NCI-H226 (cell line): ENCODE measurements at regions not wholly inside any gene's neighbourhood (a gene's known extent, or its start where the extent isn't known, plus 50 kb on each side); places are given as distances from the start of the nearest gene placed in this dataset.

Experiments
- DNase-seq: peaks from one replicate; pipeline ENCODE4 v3.0.0-alpha.2; 2015

DNA sequence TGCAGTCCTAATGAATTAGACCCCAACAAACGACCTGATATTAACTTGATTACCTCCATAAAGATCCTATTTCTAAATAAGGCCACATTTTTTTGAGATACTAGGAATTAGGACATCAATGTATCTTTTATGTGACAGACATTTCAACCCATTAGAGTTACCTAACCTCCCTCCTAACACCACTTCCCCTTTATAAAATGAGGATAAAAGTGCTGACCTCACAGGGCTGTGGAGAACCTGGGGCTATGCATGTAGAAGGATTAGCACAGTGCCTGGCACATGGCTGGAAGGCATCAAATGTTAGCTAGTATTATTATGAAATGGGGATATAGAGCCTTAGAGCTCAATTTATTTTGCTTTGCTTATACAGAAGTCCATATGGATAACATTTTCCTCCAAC is 53.5 kb upstream of the LRRN1 start:
- DNase-seq: no peak

DNA sequence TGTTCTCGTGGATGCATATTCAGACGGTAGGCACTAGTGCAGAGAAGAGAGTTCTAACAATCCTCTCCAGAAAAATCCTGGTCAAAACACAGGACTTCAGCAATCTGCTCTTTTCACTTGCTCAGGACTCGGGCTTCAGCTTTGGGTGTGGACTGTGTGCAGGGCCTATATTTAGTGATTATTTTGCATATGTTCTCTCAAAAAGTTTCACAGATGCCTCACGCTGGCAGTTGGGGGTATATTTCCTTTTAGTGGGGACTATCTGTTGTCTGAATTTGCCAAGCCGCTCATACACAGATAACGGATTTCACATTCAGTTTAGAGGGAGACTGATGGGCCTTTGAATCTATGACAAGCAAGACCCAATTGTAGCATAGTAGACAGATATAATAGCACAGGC is 54.4 kb upstream of the LRRN1 start:
- no peak for DNase-seq

GRCh38 chr3:3743754-3744153 is 55.5 kb upstream of the LRRN1 start:
- no peak for DNase-seq

- DNase-seq: no peak
Observed at GRCh38 chr3:3740061-3740460, 59.2 kb upstream of the LRRN1 start.

DNA sequence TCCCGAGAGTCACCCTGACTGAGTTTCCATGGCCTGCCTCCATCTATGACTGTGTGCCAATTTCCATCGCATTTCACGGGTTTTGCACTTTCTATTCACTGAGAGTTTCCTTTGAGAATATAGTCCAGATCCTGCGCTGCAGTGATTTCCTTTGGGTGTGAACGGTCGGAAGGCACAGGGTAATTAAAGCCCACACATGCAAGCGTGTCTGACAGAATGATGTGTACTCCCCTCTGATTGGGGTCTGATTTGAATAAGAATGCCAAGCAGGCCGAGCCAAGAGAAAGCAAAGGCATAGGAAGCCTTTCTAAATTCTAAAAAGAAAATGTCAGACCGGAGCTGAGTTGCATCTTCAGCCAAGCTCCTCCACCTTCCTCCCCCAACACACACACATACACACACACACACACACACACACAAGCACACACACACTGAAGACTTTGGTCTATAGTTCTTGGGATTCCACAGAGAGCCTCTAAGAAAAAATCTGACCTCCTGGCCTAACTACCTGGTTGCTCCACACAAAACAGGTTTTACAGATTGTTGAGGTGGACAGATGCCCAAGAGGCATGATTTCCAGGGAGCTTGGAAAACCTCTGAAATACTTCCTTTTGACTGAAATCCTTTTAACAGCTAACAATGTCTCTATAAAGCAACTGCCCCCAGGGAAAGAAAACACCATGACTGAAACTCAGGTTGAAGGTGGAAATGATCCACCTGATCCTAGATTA is 59.7 kb upstream of the LRRN1 start:
- no peak for DNase-seq

DNA sequence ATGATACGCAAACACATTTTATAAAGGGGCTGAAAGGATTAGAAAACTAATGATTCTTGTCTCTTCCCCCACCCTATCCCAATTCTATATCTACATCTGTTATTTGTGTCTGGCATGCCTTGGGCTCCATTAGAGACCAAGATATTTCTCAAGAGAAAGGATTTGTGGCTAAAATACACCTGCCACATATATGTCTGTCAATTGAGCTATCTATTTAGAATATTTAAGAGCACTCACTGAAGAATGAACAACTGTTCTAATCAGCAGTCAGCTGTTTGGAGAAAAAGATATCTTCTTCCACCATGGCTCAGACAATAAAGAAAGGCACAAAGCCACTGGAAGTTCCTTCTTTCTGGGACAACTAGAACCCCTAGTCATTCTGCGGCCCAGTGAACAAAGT is 61.7 kb upstream of the LRRN1 start:
- no peak for DNase-seq

- no peak for DNase-seq
Observed at GRCh38 chr3:3735919-3736318, 63.3 kb upstream of the LRRN1 start.

DNA sequence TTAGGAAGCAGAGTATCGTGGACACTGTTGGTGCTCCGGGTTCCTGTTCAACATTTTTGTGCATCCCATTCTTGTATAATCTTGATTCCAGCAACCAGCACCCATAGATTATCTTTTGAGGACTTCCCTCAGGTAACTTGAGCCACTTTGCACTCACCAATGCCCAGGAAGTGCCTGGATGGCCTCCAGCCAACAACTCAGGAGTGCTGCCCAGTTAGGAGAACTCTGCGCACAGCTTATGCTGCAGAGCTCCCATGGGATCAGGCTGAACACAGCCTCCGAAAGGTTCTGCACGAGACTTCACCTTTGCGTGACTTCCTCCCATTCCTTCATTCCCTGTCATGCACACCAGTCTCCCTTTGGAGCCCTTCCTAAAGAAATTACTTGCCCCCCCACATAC is 64.3 kb upstream of the LRRN1 start:
- no peak for DNase-seq

DNA sequence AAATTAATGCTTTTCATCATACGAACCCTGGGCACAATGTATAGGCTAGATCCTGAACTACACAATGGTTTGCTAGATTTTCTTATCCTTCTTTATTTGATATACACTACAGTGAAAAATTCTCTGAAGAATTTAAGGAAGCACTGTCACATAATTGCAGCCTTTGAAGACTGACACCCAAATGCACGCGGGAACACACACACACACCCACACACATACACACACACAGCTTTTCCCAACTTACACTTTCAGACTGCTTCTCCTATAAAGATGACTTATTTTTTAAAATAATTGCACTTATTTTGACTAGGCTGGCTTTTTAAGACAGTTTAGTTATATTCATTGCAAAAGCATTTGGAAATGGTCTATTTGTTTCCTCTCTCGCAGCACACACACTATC is 70.0 kb upstream of the LRRN1 start:
- DNase-seq: no peak

GRCh38 chr3:3726549-3726948 is 72.7 kb upstream of the LRRN1 start:
- no peak for DNase-seq

- no peak for DNase-seq
Observed at GRCh38 chr3:3714572-3714971, 84.7 kb upstream of the LRRN1 start.

DNA sequence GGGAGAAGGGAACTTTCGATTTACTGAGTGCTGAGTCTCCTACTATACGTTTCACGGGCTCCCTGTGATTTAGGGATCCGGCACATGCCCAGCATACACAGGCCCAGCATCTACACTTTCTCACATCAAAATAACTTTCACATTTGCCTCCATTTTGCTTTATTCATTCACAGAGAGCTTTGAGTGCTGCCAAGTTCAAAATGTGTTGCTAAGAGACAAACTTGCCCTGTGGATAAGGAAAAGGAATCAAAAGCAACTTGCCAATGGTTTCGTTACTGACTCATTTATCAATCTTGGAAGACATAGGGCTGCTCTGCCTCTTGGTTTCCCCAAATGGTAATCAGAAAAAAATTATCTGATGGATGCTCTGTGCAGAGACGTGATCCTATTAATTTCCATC is 86.3 kb upstream of the LRRN1 start:
- DNase-seq: no peak

DNA sequence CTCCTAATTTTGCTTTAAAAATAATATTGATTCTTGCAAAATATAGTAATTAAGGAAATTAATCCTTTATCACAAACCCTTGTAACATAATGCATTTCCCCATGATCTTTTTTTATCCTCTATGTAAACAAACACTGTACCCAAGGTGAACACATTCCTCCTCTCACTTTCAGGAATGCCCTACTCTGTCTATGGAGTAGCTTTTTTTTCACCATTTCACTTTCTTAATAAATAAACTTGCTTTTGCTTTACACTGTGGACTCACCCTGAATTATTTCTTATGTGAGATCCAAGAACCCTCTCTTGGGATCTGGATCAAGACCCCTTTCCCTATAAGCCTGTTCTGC is 90.5 kb upstream of the LRRN1 start:
- no peak for DNase-seq

DNA sequence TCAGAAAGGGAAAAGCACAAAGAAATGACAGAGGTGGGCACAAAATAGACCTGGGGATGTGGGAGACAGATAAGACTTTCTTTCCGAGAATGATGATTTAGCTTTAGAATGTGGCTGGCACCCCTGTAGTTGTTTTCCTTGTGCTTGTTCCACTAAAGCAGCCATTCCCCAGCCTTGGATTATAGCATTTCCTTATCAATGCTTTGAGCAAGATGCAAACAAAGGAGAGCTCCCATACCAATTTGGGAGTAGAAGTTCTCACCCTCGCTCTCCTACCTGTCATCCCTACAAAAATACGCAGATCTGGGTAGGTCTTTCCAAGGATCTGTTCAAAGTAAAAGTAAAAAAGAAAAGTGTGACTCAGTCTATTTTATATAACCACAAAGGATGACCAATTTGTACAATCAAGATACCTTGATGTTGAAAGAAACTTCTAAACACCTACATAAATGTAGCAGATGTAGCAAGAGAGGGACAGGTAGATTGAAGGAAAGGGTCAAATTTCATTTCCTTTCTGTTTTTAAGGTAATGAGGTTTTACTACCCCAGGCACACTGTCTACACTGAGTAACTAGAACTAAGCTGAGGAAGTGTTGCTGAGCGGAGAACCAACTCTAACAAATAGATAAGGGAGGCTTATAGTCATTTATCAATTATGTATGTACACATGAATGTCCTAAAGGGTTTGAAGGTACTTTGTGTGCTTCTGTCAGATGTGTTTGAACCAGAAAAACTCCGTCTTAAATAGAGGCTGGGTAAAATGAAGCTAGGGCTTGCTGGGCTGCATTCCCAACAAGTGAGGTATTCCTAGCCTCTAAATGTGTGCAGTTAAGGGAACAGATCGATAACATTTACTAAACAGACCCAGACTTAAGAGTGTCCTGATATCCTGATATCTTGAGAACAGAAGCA is 91.1 kb upstream of the LRRN1 start:
- no peak for DNase-seq

DNA sequence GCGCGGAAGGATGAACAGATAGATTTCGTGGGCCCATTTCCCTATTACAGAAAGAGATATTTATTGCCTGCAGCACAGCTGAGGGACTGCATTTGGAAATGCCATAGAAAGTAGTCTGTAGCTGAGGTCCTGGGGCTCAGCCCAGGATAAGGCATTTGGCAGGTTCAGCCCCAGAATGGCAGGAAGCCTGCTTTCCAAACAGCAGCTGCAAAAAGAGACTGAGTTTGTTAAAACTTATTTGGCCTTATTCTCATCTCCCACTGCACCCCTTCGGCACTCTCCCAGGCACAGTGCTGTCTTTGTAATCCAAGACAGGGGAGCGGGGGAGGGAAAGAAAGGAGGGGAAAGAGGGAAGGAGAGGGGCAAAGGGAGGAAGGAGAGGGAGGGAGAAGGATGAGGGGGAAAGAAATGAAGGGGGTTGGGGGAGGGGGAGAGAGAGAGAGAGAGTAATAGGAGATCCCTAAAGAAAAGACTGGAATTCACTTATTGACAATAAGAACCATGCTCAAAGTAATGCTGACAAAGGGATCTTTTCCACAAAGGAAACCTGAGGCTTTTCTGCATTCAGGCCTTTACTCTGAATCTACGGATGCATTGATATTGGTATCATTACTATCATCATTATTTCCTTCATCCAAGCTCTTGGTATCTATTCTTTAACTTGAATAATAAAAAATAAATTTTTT is 94.0 kb upstream of the LRRN1 start:
- DNase-seq: no peak

DNA sequence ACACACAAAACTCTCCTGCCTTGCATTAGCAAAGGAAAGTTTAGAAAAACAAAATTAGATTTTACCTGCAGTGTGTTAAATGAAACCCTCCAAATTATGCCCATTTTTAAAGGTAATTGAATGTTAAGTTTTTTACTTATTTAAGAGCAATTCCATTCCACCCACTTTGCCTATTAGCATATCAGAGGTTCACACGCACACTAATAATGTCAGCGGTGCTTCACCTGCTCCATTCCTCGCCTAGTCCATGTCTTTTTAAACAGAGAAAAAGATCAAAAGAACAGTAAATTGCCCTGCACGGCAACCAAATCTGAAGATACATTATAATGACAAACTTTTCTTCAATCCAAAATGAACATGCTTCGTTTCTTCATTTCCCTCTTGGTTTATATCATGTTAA is 97.3 kb upstream of the LRRN1 start:
- no peak for DNase-seq

DNA sequence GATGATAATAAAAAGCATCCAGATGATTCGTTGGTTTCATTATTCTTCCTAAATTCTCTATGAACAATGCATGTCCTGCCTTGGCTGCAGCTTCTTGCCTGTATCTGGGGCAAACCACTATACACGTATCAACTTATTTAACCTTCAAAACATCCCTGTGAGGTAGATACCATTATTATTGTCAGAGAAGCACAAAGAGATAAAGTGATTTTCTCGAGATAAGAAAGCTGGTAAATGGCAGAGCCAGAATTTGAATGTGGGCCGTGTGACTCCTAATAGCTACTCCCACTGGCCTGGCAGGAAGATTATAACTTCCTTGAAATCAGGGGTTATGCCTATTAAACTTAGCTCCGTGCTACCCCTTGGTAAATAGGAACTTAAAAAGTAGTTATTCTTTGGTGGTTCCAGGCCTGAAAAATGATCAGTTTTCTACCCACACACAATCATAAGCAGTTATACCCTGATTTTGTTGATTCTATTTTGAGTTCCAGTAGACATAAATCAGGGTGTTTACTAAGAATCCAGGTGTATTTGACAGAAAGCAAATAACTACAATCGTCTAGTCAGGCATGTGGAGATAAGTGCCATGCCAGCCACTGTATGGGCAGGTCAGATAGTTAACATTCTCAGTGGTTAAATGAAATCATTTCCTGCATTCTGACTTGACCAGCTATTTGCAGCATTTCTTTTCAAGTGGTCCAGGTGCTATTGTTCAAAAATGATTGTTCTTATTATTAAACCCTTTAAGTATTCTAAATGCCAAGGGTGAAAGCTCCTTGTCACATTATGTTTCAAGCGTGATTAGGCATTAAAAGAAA is 99.2 kb upstream of the LRRN1 start:
- DNase-seq: peak; percentile 47

DNA sequence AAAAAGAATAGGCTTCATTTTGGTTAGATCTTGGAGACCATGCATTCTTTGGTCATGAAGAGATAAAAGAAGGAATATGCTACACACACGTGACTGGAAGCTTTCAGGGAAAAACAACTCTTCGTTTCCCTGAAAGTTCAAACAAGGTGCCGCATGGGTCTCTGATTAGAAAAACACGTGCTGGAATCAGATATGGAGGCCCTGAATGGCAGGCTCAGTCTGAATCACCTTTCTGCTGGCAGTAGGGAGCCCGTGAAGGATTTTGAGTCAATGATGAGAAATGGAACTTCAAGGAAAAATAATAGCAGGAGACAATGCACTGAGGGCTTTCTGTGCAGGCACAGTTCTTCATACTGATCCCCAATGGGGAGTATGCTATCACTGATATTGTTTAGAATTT is 99.8 kb upstream of the LRRN1 start:
- DNase-seq: no peak

DNA sequence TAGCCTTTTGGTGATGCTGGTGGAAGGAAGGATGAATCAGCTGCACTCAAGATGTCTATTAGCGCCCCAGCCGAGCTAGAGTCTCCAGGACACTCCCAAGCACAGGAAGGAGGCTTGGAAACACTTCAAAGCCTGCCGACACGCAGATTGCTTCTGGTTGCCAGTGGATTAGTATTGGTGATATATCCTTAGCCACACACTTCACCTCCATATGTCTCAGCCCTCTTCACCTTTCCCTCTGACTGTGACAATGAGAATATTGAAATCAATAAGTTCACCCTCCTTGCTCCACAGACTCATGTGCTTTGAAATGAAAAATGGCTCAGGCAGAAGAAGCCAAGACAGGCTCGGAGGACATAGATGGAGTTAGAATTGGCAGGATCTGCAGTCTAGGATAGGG is 102.9 kb upstream of the LRRN1 start:
- DNase-seq: no peak

DNA sequence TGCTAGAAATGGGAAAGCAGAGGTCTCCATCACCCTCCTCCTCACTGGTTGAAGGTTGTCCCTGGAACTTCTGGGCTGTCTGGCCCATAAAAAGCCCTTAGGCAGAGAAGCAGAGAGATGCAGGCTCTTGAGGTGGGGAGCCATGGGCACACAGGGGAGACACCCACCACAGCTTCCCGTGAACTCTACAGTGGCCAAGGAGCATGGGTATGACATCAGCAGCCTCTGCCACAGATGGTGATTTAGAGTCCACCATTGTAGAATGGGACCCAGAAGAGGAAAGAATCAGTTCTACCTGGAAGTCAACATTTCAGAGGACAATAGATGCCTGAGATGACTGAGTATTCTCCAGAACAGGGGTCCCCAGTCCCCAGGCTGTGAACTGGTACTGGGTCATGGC is 105.6 kb upstream of the LRRN1 start:
- no peak for DNase-seq

DNA sequence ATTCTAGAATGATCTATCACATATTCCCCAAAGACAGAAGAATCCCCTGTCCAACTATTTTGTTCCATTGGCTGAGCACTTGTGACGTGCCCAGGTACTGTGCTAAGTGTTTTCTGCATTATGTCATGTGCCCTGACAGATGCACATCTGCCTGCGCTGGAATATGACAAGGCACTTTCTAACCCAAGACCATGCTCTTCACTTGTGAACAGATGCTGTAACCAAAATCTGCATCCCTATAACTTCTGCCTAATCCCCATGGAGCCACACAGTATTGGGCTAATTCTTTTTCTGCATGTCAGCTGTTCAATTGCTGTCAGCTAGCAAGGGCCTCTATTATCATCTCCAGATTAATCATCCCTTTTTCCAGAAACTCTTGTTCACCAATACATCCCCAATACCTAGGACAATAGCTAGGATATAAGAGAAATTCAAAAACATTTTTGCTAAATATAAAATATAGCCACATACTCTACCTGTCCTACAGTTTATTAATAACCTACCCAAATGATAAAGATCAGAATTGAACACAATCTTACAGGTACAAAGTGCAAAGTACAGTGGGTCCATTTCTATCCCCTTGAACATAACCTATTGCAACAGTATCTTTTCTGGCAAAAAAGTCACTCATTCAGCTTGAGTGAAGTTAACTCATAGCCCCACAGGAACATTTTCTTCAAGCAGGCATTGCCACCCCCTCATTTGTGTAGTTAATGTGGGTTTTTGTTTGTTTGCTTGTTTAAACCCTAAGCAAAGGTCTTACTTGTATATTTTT is 109.4 kb upstream of the LRRN1 start:
- DNase-seq: no peak

DNA sequence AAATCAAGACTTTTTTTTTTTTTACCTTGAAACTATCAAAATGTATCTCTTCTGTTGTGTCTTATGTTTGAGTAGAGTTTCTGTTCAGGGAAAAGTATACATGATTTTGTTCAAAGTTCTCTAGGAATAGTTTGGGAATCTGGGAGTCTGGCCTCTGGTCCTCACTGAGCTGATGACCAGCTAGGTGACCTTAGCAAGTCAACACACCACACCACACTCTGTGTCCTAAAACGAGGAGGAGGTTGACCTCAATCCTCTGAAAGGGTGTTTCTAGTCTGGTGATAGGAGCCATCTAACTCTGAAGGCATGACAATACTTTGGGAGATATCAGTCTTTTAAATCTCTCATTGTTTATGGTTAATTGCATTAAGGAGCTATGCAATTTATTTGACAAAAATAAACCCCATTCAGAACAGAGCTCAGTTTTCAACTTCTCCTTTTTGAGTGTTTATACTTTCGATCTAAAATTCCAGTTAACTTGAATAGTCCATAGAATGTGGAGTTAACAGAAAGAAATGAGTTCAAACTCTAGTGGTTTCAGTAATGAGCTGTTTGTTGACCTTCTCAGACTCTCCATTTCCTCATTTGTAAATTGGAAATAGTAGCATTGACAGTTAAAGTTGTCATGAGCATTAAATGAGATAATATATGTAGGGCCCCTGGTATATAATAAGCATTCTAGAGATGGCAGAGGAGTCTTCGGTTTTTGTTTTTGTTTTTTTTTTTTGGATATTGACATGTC is 112.2 kb upstream of the LRRN1 start:
- no peak for DNase-seq
